ENCODE measurements at regions not wholly inside any gene's neighbourhood (a gene's known extent, or its start where the extent isn't known, plus 50 kb on each side); places are given as distances from the start of the nearest gene placed in this dataset.

- no peak overlapping the region for H3K4me3 ChIP-seq (ENCODE audit: low read depth, low read length)
- TF ChIP-seq POLR2A (IDR thresholded peaks at IDR 0.05; ENCODE audit: extremely low read depth, insufficient read length), result no peak
- TF ChIP-seq MYC (IDR thresholded peaks at IDR 0.05; ENCODE audit: low read depth, low read length), result no peak
- TF ChIP-seq MAX (IDR thresholded peaks at IDR 0.05; ENCODE audit: low read depth, low read length), result no peak
- DNase-seq (ENCODE audit: low read depth), result no peak
Measured at GRCh38 chr2:123043458-123043857, 981.6 kb upstream of the CNTNAP5 start.

GRCh38 chr2:123045713-123046112 is 979.4 kb upstream of the CNTNAP5 start:
- no peak overlapping the region for H3K4me3 ChIP-seq (ENCODE audit: low read depth, low read length)
- no peak for TF ChIP-seq MYC (IDR thresholded peaks at IDR 0.05; ENCODE audit: low read depth, low read length)
- no peak for TF ChIP-seq POLR2A (IDR thresholded peaks at IDR 0.05; ENCODE audit: extremely low read depth, insufficient read length)
- TF ChIP-seq CTCF (IDR thresholded peaks at IDR 0.05; ENCODE audit: low read depth, low read length), result no peak
- TF ChIP-seq MAX (IDR thresholded peaks at IDR 0.05; ENCODE audit: low read depth, low read length), result no peak
- no peak for DNase-seq (ENCODE audit: low read depth)

GRCh38 chr2:123047186-123047585 is 977.9 kb upstream of the CNTNAP5 start:
- no peak overlapping the region for H3K4me3 ChIP-seq (ENCODE audit: low read depth, low read length)
- no peak for DNase-seq (ENCODE audit: low read depth)
- TF ChIP-seq MYC (IDR thresholded peaks at IDR 0.05; ENCODE audit: low read depth, low read length), result no peak
- no peak for TF ChIP-seq POLR2A (IDR thresholded peaks at IDR 0.05; ENCODE audit: extremely low read depth, insufficient read length)
- TF ChIP-seq CTCF (IDR thresholded peaks at IDR 0.05; ENCODE audit: low read depth, low read length), result no peak
- no peak for TF ChIP-seq MAX (IDR thresholded peaks at IDR 0.05; ENCODE audit: low read depth, low read length)

- no peak for DNase-seq (ENCODE audit: low read depth)
- no peak overlapping the region for H3K4me3 ChIP-seq (ENCODE audit: low read depth, low read length)
- TF ChIP-seq MYC (IDR thresholded peaks at IDR 0.05; ENCODE audit: low read depth, low read length) (no peak), CTCF (IDR thresholded peaks at IDR 0.05; ENCODE audit: low read depth, low read length) (no peak), POLR2A (IDR thresholded peaks at IDR 0.05; ENCODE audit: extremely low read depth, insufficient read length) (no peak), MAX (IDR thresholded peaks at IDR 0.05; ENCODE audit: low read depth, low read length) (no peak)
Measured at GRCh38 chr2:123051136-123051535, 974.0 kb upstream of the CNTNAP5 start.

GRCh38 chr2:123061534-123061933 is 963.6 kb upstream of the CNTNAP5 start:
- no peak for DNase-seq (ENCODE audit: low read depth)
- TF ChIP-seq MYC (IDR thresholded peaks at IDR 0.05; ENCODE audit: low read depth, low read length) (no peak), MAX (IDR thresholded peaks at IDR 0.05; ENCODE audit: low read depth, low read length) (no peak), POLR2A (IDR thresholded peaks at IDR 0.05; ENCODE audit: extremely low read depth, insufficient read length) (no peak), CTCF (IDR thresholded peaks at IDR 0.05; ENCODE audit: low read depth, low read length) (no peak)
- no peak overlapping the region for H3K4me3 ChIP-seq (ENCODE audit: low read depth, low read length)

GRCh38 chr2:123073371-123073770 is 951.7 kb upstream of the CNTNAP5 start:
- H3K4me3 ChIP-seq (ENCODE audit: low read depth, low read length), result no peak overlapping the region
- no peak for TF ChIP-seq POLR2A (IDR thresholded peaks at IDR 0.05; ENCODE audit: extremely low read depth, insufficient read length)
- TF ChIP-seq MYC (IDR thresholded peaks at IDR 0.05; ENCODE audit: low read depth, low read length), result no peak
- TF ChIP-seq MAX (IDR thresholded peaks at IDR 0.05; ENCODE audit: low read depth, low read length), result no peak
- TF ChIP-seq CTCF (IDR thresholded peaks at IDR 0.05; ENCODE audit: low read depth, low read length), result no peak
- DNase-seq (ENCODE audit: low read depth), result peak; percentile 64
